H1 (cell line): ENCODE measurements at regions not wholly inside any gene's neighbourhood (a gene's known extent, or its start where the extent isn't known, plus 50 kb on each side); places are given as distances from the start of the nearest gene placed in this dataset.
A peak's percentile ranks its signal among the peaks of the same experiment; 100 is the strongest.

Experiments used
- CTCF ChIA-PET: fragments of 300-600 bp; sonication (Branson Sonifier 250); formaldehyde crosslinking; loops from one replicate; lab custom pipeline; 2021; ENCODE audit not compliant: partially characterized antibody; lab: Charles Lee
- POLR2A ChIA-PET: fragments of 300-600 bp; sonication (Branson Sonifier 250); formaldehyde crosslinking; loops from one replicate; lab custom pipeline; 2021; ENCODE audit warnings: inconsistent platforms; ENCODE audit not compliant: partially characterized antibody; lab: Charles Lee
- DNase-seq, 2 experiments: peaks; one replicate each; pipeline versions ENCODE4 v3.0.0 to v3.0.0-alpha.2; 2010 to 2022; ENCODE audit warnings: low spot score in 2 of 2, low read depth in 1 of 2, mixed read lengths in 1 of 2
- FAIRE-seq: peaks from 2 replicates; lab custom pipeline; 2011; peaks lifted over from hg19 to GRCh38; lab: Jason Lieb, UNC
- H2AFZ ChIP-seq: 2 replicates; pipeline ENCODE4 v1.8.1; 2012; ENCODE audit warnings: low read length, inconsistent platforms
- H2AK5ac ChIP-seq: 2 replicates; pipeline ENCODE4 v1.6.1; 2013; ENCODE audit warnings: low read depth, low read length
- H2BK120ac ChIP-seq: replicated peaks from 2 replicates; pipeline ENCODE3; 2013; ENCODE audit warnings: low read depth, low read length, inconsistent platforms
- H2BK12ac ChIP-seq: 2 replicates; pipeline ENCODE4 v1.6.1; 2013; ENCODE audit warnings: low read depth, low read length
- H2BK15ac ChIP-seq: 2 replicates; pipeline ENCODE4 v1.6.1; 2013; ENCODE audit warnings: low read length
- H2BK20ac ChIP-seq: 2 replicates; pipeline ENCODE4 v1.6.1; 2013; ENCODE audit warnings: low read length
- H2BK5ac ChIP-seq: 2 replicates; pipeline ENCODE4 v1.6.1; 2013; ENCODE audit warnings: low read depth, low read length
- H3K14ac ChIP-seq: 2 replicates; pipeline ENCODE4 v1.6.1; 2013; ENCODE audit warnings: inconsistent platforms; ENCODE audit not compliant: insufficient read length
- H3K18ac ChIP-seq: 2 replicates; pipeline ENCODE4 v1.6.1; 2013; ENCODE audit warnings: low read length; ENCODE audit errors: extremely low read depth
- H3K23ac ChIP-seq: 2 replicates; pipeline ENCODE4 v1.6.1; 2013; ENCODE audit warnings: inconsistent platforms; ENCODE audit not compliant: insufficient read length
- H3K23me2 ChIP-seq: 2 replicates; pipeline ENCODE4 v1.6.1; 2013; ENCODE audit warnings: low read depth, low read length
- H3K27ac ChIP-seq: 2 replicates; pipeline ENCODE4 v1.6.1; 2011; ENCODE audit warnings: low read depth, low read length, inconsistent platforms
- H3K27me3 ChIP-seq, 4 experiments: replicated peaks in 1 of 4; 1 replicate in 1 of 4; 2 replicates in 3 of 4; pipeline versions ENCODE4 v1.6.1 to v1.8.1; 2011 to 2013; ENCODE audit warnings: low read length in 3 of 4, mild to moderate bottlenecking in 3 of 4, inconsistent platforms in 2 of 4, mixed read lengths in 2 of 4, moderate library complexity in 1 of 4; ENCODE audit not compliant: control insufficient read depth in 3 of 4, insufficient read depth in 3 of 4; ENCODE audit errors: extremely low read depth in 1 of 4
- H3K36me3 ChIP-seq, 4 experiments: 2 replicates each; pipeline versions ENCODE4 v1.6.1 to v1.8.1; 2011 to 2013; ENCODE audit warnings: mild to moderate bottlenecking in 4 of 4, low read length in 3 of 4, moderate library complexity in 2 of 4, control low read depth in 1 of 4, inconsistent platforms in 1 of 4; ENCODE audit not compliant: insufficient read depth in 4 of 4, control insufficient read depth in 2 of 4
- H3K4ac ChIP-seq: replicated peaks from 2 replicates; pipeline ENCODE3; 2013; ENCODE audit warnings: low read length, low read depth, mixed read lengths, inconsistent platforms; ENCODE audit not compliant: insufficient read length
- H3K4me1 ChIP-seq, 4 experiments: replicated peaks in 1 of 4; 1 replicate in 1 of 4; 2 replicates in 3 of 4; pipeline versions ENCODE4 v1.6.1 to v1.8.1; 2011 to 2013; ENCODE audit warnings: low read length in 3 of 4, inconsistent platforms in 2 of 4, mixed read lengths in 1 of 4; ENCODE audit not compliant: insufficient read depth in 4 of 4, control insufficient read depth in 3 of 4
- H3K4me2 ChIP-seq, 2 experiments: 2 replicates each; pipeline versions ENCODE4 v1.6.1 to v1.8.1; 2011 to 2013; ENCODE audit warnings: low read depth in 2 of 2, low read length in 2 of 2, control low read depth in 1 of 2, inconsistent platforms in 1 of 2, mild to moderate bottlenecking in 1 of 2; ENCODE audit not compliant: insufficient read depth in 1 of 2
- H3K4me3 ChIP-seq, 4 experiments: fragments of 200-600, 300-600 bp in 1 of 4; sonication (generic), shearing (Covaris generic), sonication (Bioruptor Twin) in 1 of 4; 2 replicates each; pipeline versions ENCODE4 v1.5.1 to v1.8.1; 2011 to 2016; ENCODE audit warnings: low read length in 4 of 4, low read depth in 3 of 4, control low read depth in 2 of 4, inconsistent platforms in 2 of 4, mild to moderate bottlenecking in 2 of 4, mixed read lengths in 1 of 4, moderate library complexity in 1 of 4; ENCODE audit not compliant: insufficient read depth in 2 of 4; ENCODE audit errors: extremely low read depth in 1 of 4
- H3K56ac ChIP-seq: replicated peaks from 2 replicates; pipeline ENCODE3; 2013; ENCODE audit warnings: low read depth, mild to moderate bottlenecking, mixed read lengths, low read length, inconsistent platforms; ENCODE audit not compliant: insufficient read length
- H3K79me1 ChIP-seq: 2 replicates; pipeline ENCODE4 v1.6.1; 2013; ENCODE audit warnings: low read depth, low read length, control low read depth
- H3K79me2 ChIP-seq, 2 experiments: 2 replicates each; pipeline versions ENCODE4 v1.6.1 to v1.8.1; 2012 to 2013; ENCODE audit warnings: low read length in 2 of 2, mild to moderate bottlenecking in 2 of 2, inconsistent platforms in 1 of 2; ENCODE audit not compliant: insufficient read depth in 2 of 2, control insufficient read depth in 1 of 2
- H3K9ac ChIP-seq, 4 experiments: replicated peaks in 1 of 4; 1 replicate in 1 of 4; 2 replicates in 3 of 4; pipeline versions ENCODE4 v1.6.1 to v1.8.1; 2011 to 2013; ENCODE audit warnings: low read depth in 3 of 4, low read length in 3 of 4, control low read depth in 2 of 4, mild to moderate bottlenecking in 2 of 4, moderate library complexity in 2 of 4, inconsistent platforms in 1 of 4; ENCODE audit errors: extremely low read depth in 1 of 4
- H3K9me3 ChIP-seq, 2 experiments: 2 replicates each; pipeline versions ENCODE4 v1.6.1 to v1.8.1; 2012 to 2013; ENCODE audit warnings: mild to moderate bottlenecking in 2 of 2, moderate library complexity in 2 of 2, control low read depth in 1 of 2, inconsistent platforms in 1 of 2, low read depth in 1 of 2, low read length in 1 of 2, mixed read lengths in 1 of 2; ENCODE audit not compliant: insufficient read depth in 2 of 2
- H4K20me1 ChIP-seq, 2 experiments: replicated peaks in 1 of 2; 2 replicates each; pipeline versions ENCODE3 to v1.8.1; 2011 to 2013; ENCODE audit warnings: inconsistent platforms in 2 of 2, low read length in 2 of 2, mild to moderate bottlenecking in 1 of 2; ENCODE audit not compliant: insufficient read depth in 2 of 2, control insufficient read depth in 1 of 2
- H4K5ac ChIP-seq: 2 replicates; pipeline ENCODE4 v1.6.1; 2013; ENCODE audit warnings: low read length, low read depth, mixed read lengths, inconsistent platforms; ENCODE audit not compliant: insufficient read length
- H4K8ac ChIP-seq: 2 replicates; pipeline ENCODE4 v1.8.0; 2013; ENCODE audit warnings: mild to moderate bottlenecking, moderate library complexity, low read length, inconsistent platforms; ENCODE audit not compliant: insufficient read depth; ENCODE audit errors: extremely low read depth
- H4K91ac ChIP-seq: replicated peaks from 2 replicates; pipeline ENCODE3; 2013; ENCODE audit warnings: low read length, mixed read lengths, inconsistent platforms; ENCODE audit not compliant: insufficient read length
- BCL11A ChIP-seq, 2 experiments: IDR thresholded peaks; one replicate each; pipeline ENCODE4 v1.6.1; 2011; ENCODE audit warnings: low read depth in 2 of 2, low read length in 2 of 2, mild to moderate bottlenecking in 2 of 2
- whole genome bisulfite sequencing, 2 experiments: shearing (Covaris generic) in 1 of 2; methylation state at CpG; one replicate each; pipeline versions ENCODE4 v1.1.6 to v1.1.7; 2013 to 2015; ENCODE audit warnings: low lambda C conversion rate in 2 of 2, mixed read lengths in 2 of 2, inconsistent platforms in 1 of 2, low coverage in 1 of 2, missing lambda C conversion rate in 1 of 2; ENCODE audit not compliant: insufficient replicate concordance in 2 of 2, insufficient coverage in 1 of 2, insufficient read length in 1 of 2; ENCODE audit errors: extremely low coverage in 1 of 2, missing lambda C conversion rate in 1 of 2; 5-methylcytosine and 5-hydroxymethylcytosine counted together

DNA sequence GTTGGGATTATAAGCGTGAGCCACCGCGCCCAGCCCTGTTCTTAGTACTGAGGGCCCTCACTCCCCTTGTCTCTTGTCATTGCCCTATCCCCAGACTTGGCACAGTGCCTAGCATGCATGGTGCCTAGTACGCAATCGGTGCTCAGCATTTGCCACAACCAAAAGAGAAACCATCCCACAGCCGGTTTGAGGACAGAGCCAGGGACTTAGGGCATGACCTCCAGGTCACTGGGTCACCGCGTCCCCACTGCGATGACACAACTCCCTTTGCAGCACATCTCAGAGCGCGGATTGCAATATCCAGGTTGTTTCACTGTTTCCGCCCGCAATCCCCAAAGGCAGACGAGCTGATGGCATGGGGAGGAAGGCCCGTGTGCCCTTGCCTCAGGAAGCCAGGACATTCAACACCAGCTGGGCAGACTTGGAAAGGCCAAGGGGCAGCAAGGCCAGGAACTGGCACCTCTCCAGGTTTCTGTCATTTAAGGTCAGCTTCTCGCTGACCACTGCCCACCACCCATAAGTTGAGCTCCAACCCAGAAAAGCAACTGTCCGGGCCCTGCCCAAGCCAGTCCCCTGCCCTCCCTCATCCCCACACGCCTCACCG is 274.5 kb downstream of the MRTFB start:
- Histone ChIP-seq H3K4me1 (no peaks in the 10 kb centered on the region), H4K5ac (no peak overlapping the region), H3K23me2 (no peaks in the 10 kb centered on the region; the same call in 1 of the 2 replicates), H4K8ac (no peak overlapping the region), H3K4me2 (no peak overlapping the region), H2BK20ac (no peak overlapping the region), H3K9ac (no peak overlapping the region), H2BK12ac (0 out of 2 replicates have a peak overlapping the region, but pooled peaks have one; percentile 39), H3K23ac (no peak overlapping the region), H3K4me3 (no peak overlapping the region), H3K27me3 (no peaks in the 10 kb centered on the region), H3K79me1 (no peaks in the 10 kb centered on the region), H3K4ac (no peak overlapping the region), H3K27ac (no peak overlapping the region), H2AFZ (no peak overlapping the region), H2AK5ac (0 out of 2 replicates have a peak overlapping the region, but pooled peaks have one; percentile 68), H3K56ac (no peak overlapping the region), H3K14ac (no peak overlapping the region), H3K18ac (no peak overlapping the region), H3K9me3 (no peaks in the 10 kb centered on the region; a peak in 2 of 4 replicates), H3K79me2 (no peaks in the 10 kb centered on the region), H4K91ac (no peak overlapping the region), H2BK15ac (no peak overlapping the region), H3K36me3 (no peaks in the 10 kb centered on the region), H2BK5ac (no peak overlapping the region), H4K20me1 (no peaks in the 10 kb centered on the region), H2BK120ac (no peak overlapping the region)
- DNase-seq, result no peak
- no peak for FAIRE-seq
- POLR2A ChIA-PET, result no interaction called here
- CTCF ChIA-PET, result interaction anchor here (1.2 kb wide), 1 partner anchor 16 kb away, joined by 3 read pairs; no protein-coding TSS in a partner anchor
- TF ChIP-seq BCL11A (IDR thresholded peaks at IDR 0.05; ENCODE audit: low read depth in 2 of 2, low read length in 2 of 2), result no peak
- WGBS, 2 experiments, result 89% methylated on average over 19 of the region's 19 CpGs; no CpG with 5 or more reads in 1 of the 2 experiments
